ENCODE measurements at regions not wholly inside any gene's neighbourhood (a gene's known extent, or its start where the extent isn't known, plus 50 kb on each side); places are given as distances from the start of the nearest gene placed in this dataset.
"Not testable (repeated sequence)": the region's sequence is repeated elsewhere in the genome, so short reads cannot be mapped to it uniquely, and the experiment has no call there.

GRCh38 chr9:100714372-100715099 is 136.7 kb downstream of the CAVIN4 start:
- peak; percentile 20 to 37 for DNase-seq (ENCODE audit: low read depth in 2 of 2)

- no peak for DNase-seq (ENCODE audit: low read depth in 2 of 2)
Measured at GRCh38 chr9:100715100-100715380, 137.2 kb downstream of the CAVIN4 start.

GRCh38 chr9:100718717-100719116 is 140.8 kb downstream of the CAVIN4 start:
- no peak for DNase-seq (ENCODE audit: low read depth in 2 of 2)

- no peak for DNase-seq (ENCODE audit: low read depth in 2 of 2)
Measured at GRCh38 chr9:100720922-100721321, 143.0 kb downstream of the CAVIN4 start.

- no peak for DNase-seq (ENCODE audit: low read depth in 2 of 2)
Measured at GRCh38 chr9:100724886-100725285, 147.0 kb downstream of the CAVIN4 start.

DNA sequence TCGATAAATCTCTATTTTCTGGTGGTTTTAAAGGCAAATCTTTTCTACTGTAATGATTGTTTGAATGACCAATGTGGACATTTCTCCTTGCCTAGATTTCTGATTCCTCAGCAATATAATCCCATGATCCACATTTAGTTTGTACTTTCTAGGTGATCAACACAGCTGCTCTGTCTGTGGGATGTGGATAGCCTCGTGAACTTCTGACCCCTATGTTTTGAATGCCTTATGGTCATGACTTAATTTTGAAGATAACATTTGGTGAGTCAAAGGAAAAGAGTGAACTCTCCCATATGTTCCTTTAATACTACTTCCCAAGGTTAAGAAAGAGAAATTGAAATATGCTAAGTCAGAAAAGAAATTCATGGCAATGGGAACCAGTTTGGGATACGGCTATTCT is 147.5 kb downstream of the CAVIN4 start:
- no peak for DNase-seq (ENCODE audit: low read depth in 2 of 2)

- DNase-seq (ENCODE audit: low read depth in 2 of 2) = no peak
Measured at GRCh38 chr9:100729336-100729895, 151.5 kb downstream of the CAVIN4 start.

GRCh38 chr9:100730086-100730485 is 152.2 kb downstream of the CAVIN4 start:
- DNase-seq (ENCODE audit: low read depth in 2 of 2) = no peak

GRCh38 chr9:100731038-100731556 is 153.2 kb downstream of the CAVIN4 start:
- no peak for DNase-seq (ENCODE audit: low read depth in 2 of 2)

DNA sequence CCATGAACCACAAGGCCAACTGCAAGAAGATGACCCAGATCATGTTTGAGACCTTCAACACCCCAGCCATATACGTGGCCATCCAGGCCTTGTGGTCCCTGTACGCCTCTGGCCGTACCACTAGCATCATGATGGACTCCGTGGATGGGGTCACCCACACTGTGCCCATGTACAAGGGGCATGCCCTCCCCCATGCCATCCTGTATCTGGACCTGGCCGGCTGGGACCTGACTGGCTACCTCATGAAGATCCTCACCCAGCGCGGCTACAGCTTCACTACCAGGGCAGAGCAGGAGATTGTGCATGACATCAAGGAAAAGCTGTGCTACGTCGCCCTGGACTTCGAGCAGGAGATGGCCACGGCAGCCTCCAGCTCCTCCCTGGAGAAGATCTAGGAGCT is 153.7 kb downstream of the CAVIN4 start:
- no peak for DNase-seq (ENCODE audit: low read depth in 2 of 2)

GRCh38 chr9:100739208-100739607 is 161.3 kb downstream of the CAVIN4 start:
- no peak for DNase-seq (ENCODE audit: low read depth in 2 of 2)

GRCh38 chr9:100739666-100740065 is 161.8 kb downstream of the CAVIN4 start:
- no peak for DNase-seq (ENCODE audit: low read depth in 2 of 2)

DNA sequence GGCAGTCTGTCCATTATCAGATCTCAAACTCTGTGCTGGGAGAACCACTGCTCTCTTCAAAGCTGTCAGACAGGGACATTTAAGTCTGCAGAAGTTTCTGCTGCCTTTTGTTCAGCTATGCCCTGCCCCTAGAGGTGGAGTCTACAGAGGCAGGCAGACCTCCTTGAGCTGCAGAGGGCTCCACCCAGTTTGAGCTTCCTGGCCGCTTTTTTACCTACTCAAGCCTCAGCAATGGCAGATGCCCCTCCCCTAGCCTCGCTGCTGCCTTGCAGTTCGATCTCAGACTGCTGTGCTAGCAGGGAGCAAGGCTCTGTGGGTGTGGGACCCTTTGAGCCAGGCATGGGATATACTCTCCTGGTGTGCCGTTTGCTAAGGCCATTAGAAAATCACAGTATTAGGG is 171.1 kb downstream of the CAVIN4 start:
- DNase-seq (ENCODE audit: low read depth in 2 of 2) = not testable (repeated sequence)

GRCh38 chr9:100756217-100756616 is 178.3 kb downstream of the CAVIN4 start:
- no peak for DNase-seq (ENCODE audit: low read depth in 2 of 2)

GRCh38 chr9:100759215-100759614 is 181.3 kb downstream of the CAVIN4 start:
- DNase-seq (ENCODE audit: low read depth in 2 of 2) = no peak

DNA sequence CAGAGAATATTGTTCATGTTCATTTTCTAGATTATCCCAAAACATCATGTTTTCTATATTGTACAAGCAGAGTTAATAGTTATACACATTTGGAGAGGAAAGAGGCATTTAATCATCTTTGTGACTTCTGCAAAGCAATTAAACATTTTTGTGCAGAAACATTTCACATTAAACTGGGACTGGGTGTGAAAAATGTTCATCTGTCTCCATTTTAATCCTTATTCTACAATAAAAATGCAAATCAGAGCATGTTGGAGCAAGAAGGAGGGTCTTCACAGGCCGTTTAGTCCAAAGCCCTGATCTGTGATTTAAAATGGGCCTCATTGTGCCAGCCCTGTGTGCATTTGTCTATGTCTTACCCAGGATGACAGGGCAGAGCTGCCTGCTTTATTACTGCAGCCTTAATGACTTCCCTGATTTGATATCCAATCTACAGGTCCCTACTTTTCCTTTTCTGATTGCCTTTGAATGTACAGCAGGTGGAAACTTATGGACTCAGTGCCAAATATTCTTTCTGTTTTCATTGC is 183.5 kb downstream of the CAVIN4 start:
- DNase-seq (ENCODE audit: low read depth in 2 of 2) = no peak

DNA sequence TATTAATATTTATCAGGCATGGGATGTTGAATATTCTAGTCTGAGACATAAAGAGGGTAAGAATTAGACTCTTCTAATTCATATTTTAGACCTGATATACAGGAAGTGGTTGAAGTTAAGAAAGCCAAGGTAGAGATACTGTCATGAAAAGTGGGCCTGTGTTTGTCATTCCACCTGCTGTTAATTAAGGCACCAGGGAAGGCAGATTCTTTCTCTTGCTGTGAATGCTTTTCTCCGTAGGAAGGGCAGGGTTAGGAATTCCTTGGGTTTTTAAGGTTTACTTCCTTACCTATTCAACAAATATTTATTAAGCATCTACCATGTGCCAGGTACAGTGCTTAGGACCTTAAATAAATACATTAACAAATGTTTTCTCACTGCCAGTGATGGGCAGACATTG is 196.4 kb downstream of the CAVIN4 start:
- DNase-seq (ENCODE audit: low read depth in 2 of 2) = no peak

GRCh38 chr9:100774962-100775361 is 197.1 kb downstream of the CAVIN4 start:
- no peak for DNase-seq (ENCODE audit: low read depth in 2 of 2)

DNA sequence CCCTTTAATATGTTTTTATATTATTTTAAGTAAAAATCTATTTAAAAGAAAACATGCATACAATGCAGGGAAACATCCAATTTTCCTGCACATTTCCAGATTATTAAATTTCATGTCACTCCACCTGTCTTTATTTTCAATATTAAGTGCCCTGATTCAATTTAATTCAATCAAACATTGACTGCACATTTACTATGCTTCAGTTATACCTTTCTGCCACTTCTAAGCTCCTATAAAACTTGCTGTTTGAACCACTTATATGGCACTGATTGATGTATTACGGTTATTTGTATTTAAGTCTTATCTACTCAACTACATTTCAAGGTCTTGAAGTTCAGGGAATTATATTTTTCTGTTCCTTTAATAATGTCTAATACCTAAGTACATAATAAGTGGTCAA is 198.0 kb downstream of the CAVIN4 start:
- DNase-seq (ENCODE audit: low read depth in 2 of 2) = no peak

- DNase-seq (ENCODE audit: low read depth in 2 of 2) = no peak
Measured at GRCh38 chr9:100784755-100785154, 206.9 kb downstream of the CAVIN4 start.

DNA sequence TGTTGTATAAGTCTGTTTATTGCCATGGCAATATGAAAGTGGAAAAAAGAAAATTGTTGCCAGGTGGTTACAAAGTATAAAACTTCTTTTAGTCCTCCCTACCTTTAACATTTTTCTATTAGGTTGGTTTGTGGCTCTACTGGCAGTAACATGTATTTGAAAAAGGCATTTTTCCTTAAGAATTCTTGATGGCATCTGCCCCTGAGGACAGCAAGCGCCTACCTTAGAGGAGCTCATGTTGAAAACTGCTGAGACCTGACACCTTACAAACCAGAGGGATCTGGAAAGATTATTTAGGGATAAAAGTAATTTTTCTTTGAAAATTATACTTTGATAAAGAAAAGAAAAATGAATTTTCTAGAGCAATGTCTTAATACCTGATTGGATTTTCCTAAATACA is 208.1 kb downstream of the CAVIN4 start:
- no peak for DNase-seq (ENCODE audit: low read depth in 2 of 2)

DNA sequence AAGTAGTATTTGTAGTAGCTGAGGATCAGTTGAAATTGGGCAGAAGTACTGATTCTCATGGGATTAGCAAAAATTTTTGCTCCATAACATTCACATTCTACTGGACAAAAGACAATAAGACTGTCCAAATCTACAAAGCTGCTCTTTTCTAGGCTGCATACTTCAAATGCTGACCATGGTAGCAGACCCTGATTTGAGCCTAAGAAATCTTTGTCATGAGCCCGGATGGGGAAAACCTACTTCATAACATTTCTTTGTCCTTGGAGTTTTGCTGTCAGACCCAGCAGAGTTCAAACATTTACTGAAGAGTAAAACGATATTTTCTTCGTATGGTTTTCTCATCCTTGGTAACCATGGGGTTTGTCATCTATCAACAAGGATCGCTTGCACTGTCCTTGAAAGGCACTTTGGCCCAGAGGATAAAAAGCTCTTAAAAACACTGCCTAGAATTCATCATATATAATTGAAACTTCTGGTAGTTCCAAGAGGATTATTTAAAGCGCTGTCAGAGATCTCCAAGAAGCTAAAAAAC is 216.9 kb downstream of the CAVIN4 start:
- no peak for DNase-seq (ENCODE audit: low read depth in 2 of 2)

DNA sequence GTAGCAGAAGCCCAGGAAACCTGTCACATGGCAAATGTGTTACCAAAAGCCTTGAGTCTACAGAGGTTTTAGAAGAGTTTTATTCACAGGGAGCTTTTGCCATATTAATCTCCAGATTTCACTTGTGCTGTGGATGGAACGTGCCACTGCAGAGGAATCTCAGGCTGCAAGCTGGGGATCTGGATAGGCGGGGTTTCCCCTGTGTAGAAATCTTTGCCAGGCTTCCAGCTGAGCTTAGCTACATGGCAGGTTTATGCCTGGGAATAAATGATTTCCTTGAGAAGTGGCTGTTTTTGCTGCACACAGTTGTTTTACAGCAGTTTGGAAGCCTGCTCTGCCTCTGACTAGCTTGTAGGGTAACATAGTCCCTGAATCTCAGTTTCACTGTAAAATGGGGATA is 224.6 kb upstream of the PLPPR1 start:
- no peak for DNase-seq (ENCODE audit: low read depth in 2 of 2)
